T-helper 9 cell (primary cell): ENCODE measurements at regions not wholly inside any gene's neighbourhood (a gene's known extent, or its start where the extent isn't known, plus 50 kb on each side); places are given as distances from the start of the nearest gene placed in this dataset.

Source experiments
- DNase-seq: peaks from one replicate; pipeline ENCODE4 v3.0.0-alpha.2; 2020

DNA sequence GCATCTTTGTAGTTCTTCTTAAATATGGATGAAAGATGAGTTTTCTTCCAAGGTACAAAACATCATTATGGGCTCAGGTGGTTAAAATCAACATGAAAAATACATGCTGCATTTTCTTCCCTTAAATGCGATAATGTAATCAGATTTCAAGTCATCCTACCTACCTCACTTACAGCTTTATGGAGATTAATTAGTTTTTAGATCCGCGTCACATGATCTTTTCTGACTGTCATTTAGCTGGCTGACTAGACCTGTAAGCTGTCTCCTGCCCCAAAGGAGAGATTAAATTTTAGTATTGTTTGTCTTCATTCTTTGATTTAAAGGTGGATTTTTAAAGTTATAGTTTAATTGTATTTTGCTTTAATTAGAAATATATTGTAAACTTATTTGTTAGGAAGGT lies 678.0 kb upstream of the ZEB2 start:
- DNase-seq: no peak

DNA sequence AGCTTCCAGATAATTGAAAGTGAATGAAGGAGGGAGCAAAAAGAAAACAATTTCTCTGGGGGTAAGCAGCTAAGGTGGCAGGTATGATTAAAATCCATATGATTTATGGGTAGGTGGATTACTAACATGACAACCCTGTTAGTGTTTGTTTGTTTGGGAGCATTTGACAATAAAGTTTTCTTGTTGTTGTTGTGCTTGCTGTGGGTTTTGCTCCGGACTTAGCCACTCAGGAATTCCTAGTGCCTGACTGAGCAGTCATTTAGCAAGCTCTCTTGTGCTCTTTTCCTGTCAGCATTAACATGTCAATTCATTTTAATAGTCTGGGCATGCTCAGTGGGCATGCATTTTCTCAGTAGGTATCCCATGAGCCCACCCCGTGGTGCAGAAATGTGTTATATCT lies 674.8 kb upstream of the ZEB2 start:
- no peak for DNase-seq

DNA sequence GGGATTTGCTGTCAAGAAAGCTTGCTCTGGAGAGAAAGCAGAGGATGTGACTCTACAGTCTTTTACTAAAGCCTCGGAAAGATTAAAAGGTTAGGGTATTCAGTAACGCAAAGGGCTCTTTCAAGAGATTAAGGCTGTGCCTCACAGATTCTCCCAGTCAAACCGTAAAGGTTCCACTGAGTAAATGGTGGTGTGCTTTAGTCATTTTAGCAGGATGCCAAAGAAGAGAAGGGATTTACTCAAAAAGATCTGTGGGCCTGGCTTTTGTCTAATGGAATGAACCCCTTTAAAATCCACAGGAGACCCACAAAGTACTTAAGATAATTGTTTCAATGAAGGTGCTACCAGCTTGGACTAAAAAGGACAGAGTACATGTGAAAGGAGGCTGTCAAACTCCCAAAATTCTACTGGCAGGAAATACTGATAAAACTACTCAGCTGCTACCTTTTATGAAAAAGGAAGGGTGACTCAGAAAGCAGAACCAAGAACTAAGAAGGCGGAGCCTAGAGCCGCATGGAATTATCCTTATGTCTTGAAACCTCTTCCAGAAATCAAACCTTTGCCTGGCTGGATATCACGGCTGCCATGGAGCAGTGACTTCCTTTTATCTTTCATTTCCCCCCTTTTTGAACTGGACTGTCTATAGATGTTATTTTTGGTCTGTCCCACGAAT lies 670.2 kb upstream of the ZEB2 start:
- DNase-seq: no peak

DNA sequence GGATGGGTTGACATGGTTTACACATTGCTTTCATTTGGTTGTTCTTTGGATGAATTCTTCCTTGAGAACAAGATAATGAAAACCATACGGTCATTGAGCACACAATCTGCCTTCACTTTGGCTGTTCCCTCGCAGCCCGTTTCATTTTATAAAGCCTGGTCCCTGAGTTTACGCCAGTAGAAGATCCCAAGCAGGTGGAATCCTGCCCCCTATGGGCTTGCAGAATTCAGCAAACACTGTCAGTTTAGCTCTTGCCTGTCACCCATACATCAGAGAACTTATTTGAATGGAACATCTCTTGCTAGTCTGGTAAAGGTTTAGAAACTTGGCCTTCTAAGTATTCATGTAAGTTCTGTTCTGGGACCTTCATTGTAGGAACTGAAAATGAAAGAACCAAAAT lies 666.4 kb upstream of the ZEB2 start:
- no peak for DNase-seq

DNA sequence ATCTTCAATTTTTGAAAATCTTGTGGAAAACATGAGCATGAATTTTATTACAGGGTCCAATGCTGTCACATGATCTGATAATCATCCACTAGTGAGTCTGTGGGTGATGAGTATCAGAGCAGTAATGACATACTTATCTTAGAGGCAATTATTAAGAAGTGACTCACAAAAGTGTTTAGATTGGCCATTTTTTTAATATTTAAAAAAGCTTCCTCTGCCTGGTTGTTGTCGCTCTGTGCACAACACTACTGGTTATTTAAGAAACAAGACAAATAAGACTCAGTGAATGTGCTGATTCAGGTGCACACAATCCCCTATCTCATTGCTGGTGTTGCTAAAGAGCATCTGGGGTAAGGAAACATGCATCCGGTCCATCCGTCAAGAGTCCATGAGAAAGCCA lies 665.8 kb upstream of the ZEB2 start:
- DNase-seq: no peak

DNA sequence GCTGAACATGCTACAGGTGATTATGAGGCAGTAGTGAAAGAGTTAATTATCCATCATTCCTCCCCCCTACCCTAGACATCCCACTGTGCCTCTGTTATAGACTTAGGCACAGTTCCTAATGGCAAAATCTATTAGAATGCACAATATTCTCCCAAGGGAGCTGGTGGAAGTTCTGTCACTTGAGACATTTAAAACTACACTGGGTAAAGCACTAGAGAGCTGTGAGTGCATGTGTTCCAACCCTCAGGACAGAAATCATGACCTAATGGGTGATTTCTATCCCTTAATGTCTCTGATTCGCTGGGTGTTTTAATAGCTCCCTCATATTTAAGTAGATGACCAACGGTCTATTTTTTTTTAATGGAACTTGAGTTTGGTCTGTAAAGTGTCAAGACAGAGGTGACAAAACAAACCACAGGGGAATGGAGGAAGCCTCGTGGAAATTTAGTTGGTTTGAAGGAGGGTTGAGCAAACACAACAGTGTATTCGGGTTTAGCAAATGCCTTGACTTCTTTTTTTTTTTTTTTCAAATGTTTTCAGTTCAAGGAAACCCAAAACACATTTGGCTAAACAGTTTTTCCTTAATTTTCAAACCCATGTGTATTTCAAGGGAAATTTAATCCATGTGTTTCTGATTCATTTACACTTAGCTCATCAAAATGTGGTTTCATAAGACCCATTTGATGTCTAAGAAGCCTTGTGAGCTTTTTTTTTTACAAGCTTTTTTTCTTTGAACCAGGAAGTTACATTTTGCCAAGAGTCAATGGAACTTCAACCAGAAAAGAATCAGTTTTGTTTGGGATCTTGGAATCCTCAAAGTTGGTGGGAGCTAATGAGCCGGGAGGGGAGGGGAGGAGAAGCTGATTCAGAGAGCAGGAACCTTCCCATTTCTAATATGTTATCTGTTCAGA lies 665.1 kb upstream of the ZEB2 start:
- DNase-seq: no peak

DNA sequence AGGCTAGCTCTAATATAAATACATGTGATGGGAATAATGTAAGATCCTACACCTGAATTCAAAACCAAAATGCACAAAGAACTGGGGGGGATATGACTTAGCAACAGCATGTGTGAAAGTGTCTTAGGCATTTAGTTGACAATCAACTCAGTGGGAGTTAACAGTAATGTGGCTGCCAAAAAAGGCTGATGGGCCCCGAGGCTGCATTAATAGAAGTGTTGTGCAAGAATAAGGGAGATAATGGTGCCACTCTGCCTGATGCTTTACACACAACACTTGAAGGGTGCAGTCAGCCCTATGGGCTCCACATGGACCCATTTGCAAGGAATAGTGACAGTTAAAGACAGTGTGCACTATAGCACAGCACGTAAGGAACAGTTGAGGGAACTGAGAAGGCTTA lies 649.4 kb upstream of the ZEB2 start:
- DNase-seq: no peak

DNA sequence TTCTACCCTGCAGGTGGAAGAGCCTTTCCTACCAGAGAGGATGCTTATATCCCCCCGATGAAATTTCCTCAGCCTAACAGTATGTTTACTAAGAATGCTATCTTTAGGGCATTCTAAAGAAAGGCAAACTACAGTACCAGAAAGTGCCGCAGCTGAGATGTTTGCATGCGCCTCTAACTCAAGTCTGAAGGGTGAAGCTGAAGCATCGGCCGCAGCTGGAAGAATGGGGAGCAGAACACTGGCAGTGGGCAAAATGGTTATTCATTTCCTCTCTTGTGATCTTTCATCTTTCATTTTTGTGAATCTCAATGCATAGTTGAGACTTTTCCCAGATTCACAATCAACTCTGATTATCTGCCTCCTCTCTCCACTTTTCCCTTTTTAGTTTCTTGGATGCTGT lies 648.2 kb upstream of the ZEB2 start:
- DNase-seq: no peak

DNA sequence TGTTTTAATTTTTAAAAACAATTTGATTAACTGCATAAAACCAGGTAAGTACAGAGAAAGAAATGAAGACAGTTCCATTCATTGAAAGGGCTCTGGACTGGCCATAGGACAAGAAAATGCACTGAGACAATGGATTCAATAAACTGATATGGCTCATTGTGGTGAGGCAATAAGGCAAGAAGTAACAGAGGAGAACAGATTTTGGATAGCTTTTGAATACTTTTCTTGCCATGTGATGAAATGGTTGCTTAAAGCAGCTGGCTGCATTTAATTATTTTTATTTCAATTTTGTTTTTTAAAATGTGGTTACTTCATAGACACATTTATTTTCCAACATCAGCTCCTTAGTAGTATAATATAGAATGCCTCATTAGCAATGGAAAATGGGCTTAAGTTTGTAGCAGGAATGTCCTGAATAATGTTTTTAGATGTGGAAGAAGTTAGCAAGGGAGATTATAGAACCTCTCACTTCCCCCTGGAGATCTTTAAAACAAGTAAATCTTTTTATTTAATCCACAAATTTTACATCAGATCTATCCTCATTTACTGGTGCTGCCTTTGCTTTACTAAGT lies 646.9 kb upstream of the ZEB2 start:
- DNase-seq: no peak

DNA sequence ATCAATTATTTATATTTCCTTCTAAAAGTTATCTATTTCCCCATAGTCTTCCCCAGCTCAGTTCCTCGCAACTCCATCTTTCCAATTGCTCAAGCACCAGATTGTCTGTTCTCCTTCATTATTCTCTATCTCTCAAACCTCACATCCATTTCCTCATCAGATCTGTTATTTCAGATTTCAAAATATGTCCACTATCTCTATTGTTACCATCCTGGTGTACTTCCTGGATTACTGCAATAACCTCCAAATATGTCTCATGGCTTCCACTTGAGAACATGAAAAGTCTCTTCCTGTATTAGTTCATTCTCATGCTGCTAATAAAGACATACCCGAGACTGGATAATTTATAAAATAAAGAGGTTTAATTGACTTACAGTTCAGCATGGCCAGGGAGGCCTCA lies 641.7 kb upstream of the ZEB2 start:
- no peak for DNase-seq

DNA sequence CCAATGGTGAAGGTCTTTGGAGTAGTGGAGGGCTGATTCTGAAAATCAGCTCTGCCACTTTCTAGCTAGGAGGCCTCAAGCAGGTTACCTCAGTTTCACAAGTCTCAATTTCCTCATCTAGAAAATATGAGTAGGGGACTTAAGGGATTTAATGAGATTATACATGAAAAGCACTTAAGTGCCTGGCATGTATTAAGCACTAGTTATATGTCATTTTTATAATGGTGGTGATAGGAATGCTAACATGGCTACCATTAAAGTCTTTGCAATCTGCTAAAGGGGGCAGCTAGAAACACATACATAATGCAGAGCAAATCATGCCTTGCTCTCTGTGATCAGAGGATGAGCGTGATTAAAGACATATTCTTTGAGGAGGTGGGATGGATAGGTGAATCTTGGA lies 640.9 kb upstream of the ZEB2 start:
- no peak for DNase-seq

DNA sequence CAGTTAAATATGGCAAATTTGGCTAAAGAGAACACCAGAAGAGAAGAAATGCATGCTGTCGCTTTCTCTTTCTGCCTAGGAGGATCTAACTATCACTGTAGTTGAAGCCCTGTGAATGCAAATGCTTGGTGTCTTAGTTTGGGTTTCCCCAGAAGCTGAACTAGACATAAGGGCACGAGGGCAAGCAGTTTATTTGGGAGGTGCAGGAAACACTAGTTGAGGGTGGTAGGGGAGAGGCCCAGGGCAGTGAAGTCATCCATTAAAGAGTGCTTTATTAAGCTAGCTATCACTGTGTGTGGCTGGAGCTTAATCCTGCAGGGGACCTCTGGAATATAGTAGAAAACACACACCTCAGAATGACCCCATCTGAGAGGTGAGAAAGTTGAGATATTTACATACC lies 639.8 kb upstream of the ZEB2 start:
- no peak for DNase-seq

DNA sequence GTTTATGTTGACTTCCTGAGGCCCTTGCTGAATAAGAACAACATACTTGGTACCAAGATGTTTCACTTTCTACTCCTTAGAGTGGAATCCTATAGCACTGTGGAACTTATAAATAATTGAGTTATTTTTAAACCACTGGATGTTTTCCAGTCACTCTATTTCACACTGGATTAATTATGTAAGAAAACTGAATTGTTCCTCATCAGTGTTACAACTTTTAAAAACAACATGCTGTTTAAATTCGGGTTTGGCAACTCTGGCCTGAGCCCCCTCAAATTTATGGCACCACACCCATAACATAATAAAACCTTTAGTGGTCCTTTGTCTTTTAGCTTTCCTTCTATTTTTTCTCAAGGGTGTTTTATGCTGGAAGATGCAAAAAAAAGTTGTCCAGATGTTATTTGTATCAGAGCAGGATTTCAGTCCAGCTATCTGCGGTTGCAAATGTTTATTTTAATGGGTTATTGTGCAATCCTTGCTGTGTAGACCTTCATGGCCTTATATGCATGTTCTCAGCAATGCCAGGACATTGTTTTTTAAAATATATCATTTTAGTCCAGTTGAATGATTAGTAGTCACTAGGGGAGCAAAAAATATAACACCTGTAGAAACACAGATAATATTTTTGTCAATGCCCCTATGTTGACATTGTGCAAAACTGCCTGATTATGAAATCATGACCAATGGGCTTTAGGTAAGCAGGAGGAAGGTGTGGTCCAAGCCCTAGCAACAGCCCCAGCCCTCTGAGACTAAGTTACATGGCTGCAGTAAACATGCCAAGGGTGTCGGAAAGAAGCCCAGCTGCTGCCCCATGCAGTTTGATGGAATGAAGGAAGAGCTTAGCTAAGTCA lies 638.0 kb upstream of the ZEB2 start:
- no peak for DNase-seq

DNA sequence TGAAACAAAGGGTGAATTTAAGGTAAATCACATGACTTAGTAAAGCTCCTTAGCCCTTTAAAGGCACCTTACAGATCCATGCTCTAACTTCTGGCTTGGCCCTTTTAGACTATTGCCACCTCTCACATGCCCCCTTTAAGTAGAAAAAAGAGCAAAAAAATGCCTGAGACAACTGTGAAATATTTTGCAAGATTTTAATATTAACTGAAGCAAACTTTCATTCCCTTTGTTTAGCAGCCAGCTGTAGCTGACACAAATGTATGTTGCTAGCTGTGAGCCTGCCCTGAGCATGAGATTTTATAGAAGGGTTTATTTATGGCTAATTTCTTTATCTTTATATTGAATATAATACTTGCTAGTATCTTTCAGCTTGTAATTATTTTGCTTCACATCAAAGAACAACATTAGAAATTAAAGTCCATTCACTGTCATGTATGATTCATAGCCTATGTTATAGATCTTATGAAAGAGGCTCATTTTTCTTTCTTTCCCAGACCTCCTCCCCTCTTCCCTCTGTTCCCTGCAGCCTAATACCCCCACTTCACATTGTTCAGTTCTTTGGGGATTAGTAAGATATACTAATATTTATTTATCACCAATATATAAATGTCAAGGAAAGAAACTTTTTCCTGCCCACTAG lies 637.2 kb upstream of the ZEB2 start:
- DNase-seq: no peak

DNA sequence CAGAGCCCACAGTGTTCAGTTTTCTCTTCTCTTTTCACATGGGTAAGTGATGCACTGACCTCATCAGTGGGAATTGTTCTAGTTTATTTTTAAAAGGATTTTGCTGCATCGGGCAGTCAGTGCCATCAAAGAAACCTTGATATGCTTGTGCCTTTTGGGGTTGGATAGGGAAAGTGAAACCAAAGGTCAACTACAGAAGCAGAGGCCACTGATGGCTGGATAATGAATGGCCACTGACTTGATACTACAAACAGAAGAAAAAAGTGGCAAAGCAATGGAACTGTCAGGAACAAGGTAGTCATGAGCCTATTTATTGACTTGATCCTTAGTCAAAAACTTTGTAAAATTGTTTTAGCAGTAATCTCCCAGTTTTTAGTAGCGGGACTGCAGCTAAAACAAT lies 636.3 kb upstream of the ZEB2 start:
- DNase-seq: no peak

DNA sequence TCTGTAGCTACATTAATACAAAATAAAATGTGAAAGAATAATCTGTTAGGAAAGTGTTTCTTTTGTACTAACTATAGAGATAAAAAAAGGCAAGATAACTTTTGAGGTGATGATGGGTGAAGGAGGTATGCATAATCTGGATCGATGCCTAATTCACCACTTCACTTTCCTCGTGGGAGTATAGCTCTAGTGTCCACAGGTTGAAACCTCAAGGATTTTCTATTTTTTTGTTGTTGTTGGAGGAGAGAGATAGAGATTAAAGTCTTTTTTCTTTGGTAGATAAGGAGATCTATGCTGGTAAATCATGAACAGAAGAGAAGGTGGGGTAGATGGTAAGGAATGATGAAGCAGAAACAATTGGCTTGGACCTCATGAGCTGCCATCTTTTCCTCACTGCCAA lies 635.3 kb upstream of the ZEB2 start:
- no peak for DNase-seq

DNA sequence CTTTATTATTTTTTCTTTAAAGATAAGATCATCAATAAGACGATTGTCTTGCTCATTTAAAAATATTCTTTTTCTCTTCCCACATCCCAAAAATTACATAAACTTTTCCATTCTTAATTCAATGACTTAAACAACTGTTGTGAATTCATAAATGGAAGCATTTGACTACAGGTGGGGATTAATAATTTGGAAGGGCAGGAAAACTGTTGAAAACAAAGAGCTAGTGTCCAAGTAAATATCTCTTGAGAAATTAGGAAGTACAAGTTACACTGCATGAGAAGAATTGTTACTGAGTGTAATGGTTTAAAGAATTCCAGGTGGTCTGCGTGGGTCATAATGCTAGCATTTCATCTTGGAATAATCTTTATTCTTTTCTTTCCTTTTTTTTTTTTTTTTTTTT lies 634.8 kb upstream of the ZEB2 start:
- DNase-seq: no peak

DNA sequence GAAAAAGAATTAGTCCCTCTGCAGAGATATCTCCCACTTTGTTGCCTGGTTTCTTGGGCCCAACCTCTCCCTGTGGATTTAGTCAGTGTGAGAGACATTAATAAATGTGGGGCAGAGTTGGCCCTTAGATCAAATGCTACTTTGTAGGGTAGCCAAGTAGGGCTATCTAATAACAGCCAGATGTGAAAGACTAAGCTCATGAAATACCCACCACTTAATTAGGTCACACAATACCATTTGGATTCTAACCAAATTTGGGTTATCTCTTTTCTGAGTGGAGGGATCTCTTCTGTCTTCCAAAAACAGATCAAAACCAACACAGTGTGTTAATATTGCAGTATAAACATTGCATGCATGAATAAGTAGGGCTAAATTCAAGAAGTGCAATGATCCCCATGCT lies 626.8 kb upstream of the ZEB2 start:
- no peak for DNase-seq

DNA sequence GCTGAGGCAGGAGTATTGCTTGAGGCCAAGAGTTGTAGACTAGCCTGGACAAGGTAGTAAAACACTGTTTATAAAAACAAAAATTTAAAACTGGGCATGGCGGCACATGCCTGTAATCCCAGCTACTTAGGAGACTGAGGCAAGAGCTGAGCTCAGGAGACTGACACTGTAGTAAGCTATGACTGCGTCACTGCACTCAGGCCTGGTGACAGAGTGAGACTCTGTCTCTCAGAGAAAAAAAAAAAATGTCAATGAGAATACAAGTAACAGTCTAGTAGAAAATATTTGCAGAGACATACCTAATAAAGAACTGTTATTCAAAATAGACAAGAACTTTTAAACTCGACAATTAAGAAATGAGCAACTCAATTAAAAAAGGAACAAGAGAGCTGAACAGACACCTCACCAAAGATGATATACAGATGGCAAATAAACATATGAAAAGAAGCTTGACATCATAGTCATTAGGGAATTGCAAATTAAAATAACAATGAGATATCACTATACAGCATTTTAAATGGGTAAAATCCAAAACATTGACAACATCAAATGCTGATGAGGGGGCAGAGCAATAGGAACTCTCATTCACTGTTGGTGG lies 624.3 kb upstream of the ZEB2 start:
- no peak for DNase-seq

DNA sequence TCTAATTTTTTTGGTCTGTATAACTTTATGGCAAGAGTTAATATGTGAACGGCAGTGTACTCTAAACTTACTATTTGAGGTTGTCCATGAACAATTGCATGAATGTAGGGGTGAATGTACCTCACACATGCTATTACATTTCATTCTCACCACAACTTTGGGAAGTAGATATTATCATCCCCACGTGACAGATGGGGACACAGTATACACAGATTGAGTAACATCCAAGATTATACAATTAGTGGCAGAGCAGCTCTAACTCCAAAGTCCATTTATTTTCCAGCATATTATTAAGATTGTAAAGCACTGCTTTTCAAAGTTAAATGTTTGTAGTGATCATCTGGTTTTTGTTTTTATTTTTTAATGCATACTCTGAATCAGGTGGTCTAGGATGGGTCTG lies 622.1 kb upstream of the ZEB2 start:
- DNase-seq: no peak

DNA sequence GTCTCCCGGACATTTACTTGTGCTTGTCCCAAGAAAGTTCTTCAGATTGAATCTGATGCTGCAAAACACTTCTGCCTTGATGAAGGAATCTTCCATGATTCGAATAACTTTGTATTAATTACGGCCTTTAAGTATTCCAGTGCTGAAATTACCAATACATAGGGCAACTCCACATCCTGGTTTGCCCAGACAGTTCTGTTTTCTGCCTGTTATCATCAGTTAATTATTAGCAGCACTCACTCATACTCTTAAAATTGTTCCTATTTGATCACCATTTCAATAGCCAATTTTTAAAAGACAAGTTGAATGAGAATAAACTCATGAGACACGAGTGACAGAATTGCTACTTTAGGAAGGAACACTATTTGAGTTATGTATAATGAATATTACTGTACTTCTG lies 620.7 kb upstream of the ZEB2 start:
- DNase-seq: no peak

DNA sequence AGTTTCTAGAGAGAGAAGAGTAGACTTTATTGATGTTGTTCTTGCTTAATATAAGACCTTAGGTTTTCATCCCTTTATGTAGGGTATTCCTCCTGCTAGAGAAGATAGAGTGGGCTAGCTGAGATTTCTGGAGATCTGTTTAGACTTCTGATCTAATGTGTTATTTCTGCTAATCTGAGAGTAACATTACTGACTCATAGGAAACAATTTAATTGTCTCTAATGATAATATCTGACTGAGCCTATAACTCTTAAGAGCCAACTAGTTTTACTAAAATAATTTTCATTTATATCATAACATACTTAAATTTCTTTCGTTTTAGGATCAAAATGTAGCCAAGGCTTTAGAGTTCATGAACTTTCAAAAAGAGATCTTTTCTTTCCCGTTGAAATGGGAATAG lies 618.7 kb upstream of the ZEB2 start:
- DNase-seq: no peak
